HFF-Myc (cell line): ENCODE measurements at regions not wholly inside any gene's neighbourhood (a gene's known extent, or its start where the extent isn't known, plus 50 kb on each side); places are given as distances from the start of the nearest gene placed in this dataset.

ENCODE experiments used
- DNase-seq: peaks from one replicate; pipeline ENCODE4 v3.0.0-alpha.2; 2011; ENCODE audit warnings: low read depth; ENCODE audit errors: extremely low read depth
- H3K4me3 ChIP-seq: replicated peaks from 2 replicates; pipeline ENCODE4 v1.5.1; 2011; ENCODE audit warnings: low read depth, mild to moderate bottlenecking, control low read depth, low read length
- CTCF ChIP-seq: IDR thresholded peaks from 2 replicates; pipeline ENCODE4 v1.5.1; 2012; ENCODE audit warnings: mild to moderate bottlenecking, low read depth, low read length, control low read depth; ENCODE audit errors: missing control alignments

DNA sequence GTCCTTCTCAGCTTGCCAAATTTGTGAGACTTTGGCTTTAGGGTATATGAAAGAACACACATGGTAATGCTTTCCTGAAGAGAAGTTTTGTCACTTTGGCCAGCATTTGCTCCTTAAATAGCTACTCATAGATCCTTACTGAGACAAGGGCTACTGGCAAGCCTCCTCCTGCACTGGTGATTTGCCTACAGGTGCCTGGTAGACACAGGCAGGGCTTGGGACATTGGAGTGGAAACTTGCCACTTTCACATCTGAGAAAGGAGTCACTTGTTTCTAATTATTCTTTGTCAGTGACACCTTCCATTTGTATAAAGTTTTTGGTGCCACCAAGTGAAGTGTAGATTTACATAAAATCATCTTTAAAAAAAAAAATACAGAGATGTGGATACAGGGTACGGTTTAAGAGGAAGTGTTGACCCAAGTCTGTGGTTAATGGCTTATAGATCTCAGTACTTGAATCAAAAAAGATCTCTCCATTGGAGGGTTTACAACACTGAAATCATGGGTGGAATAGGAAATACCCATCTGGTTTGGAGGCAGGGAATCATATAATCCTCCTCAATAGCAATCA lies 132.8 kb upstream of the GADL1 start:
- no peak overlapping the region for H3K4me3 ChIP-seq
- no peak for TF ChIP-seq CTCF
- no peak for DNase-seq

DNA sequence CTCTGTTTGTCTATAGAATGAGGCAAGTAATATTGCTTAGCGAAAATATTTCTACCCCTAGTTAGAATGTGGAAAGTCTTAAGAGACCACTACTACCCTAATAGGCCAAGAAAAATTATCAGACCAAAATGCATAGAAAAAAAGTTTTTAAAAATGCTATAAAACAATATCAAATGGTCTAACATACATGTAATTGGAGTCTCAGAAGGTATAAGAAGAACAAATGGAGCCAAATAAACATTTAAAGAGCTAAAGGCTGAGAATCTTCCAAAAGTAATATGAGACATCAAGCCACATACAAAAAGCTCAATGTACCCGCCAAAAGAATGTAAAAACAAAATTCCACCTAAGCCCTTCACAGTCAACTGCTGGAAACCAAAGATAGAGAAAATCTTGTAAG lies 133.5 kb upstream of the GADL1 start:
- no peak for TF ChIP-seq CTCF
- DNase-seq = no peak
- H3K4me3 ChIP-seq = no peak overlapping the region

GRCh38 chr3:31028766-31029165 lies 134.3 kb upstream of the GADL1 start:
- DNase-seq = no peak
- TF ChIP-seq CTCF = no peak
- H3K4me3 ChIP-seq = no peak overlapping the region

- no peak for DNase-seq
- TF ChIP-seq CTCF = no peak
Measured at GRCh38 chr3:31029706-31030105, 135.2 kb upstream of the GADL1 start.

DNA sequence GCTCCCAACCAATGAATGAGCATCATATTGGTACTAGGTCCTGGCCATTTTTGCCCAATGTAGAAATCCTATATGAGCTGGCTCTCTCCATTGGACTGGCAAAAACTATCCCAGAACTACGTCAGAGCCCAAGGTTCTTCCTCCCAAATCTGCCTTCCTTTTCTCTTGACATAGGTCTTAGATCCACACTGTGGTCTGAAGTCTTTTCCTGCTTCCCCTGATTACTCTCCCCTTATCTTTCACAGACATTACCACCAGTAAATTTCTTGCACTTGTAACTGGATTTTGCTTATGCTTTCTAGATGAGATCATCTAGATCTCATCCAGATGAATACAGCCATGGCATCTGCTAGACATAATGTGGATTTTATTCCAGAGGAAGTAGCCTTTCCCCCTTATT lies 141.2 kb upstream of the GADL1 start:
- no peak for DNase-seq
- no peak overlapping the region for H3K4me3 ChIP-seq
- no peak for TF ChIP-seq CTCF

More at GRCh38 chr3:31029706-31030105, 135.2 kb upstream of the GADL1 start:
- H3K4me3 ChIP-seq = no peak overlapping the region

- DNase-seq = no peak
- no peak for TF ChIP-seq CTCF
- H3K4me3 ChIP-seq = no peak overlapping the region
Measured at GRCh38 chr3:31038086-31038739, 143.8 kb upstream of the GADL1 start.

GRCh38 chr3:31039145-31039544 lies 144.7 kb upstream of the GADL1 start:
- TF ChIP-seq CTCF = no peak
- no peak overlapping the region for H3K4me3 ChIP-seq
- no peak for DNase-seq
